ENCODE measurements at regions not wholly inside any gene's neighbourhood (a gene's known extent, or its start where the extent isn't known, plus 50 kb on each side); places are given as distances from the start of the nearest gene placed in this dataset.

DNA sequence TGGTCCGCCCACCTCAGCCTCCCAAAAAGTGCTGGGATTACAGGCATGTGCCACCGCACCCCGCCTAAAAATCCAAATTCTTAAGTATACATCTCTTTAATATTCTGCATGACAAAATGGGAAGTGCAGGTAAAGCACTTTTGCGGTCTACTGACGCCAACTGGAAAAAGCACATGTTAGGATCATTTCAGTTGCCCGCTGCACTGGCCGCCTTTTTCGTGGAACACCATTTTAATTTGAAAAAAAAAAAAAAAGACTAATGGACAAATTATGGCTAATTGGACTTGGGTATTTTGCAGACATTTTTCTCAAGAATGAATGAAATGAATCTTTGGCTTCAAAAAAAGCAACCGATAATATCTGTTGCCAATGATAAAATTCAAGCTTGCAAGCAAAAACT is 129.3 kb upstream of the GPC1 start:
- ATAC-seq (ENCODE audit: low read depth) (no peak), DNase-seq (no peak)
- POLR2A ChIA-PET (ENCODE audit: unreplicated experiment) = interaction anchor here (0.7 kb wide), 1 partner anchor 127 kb away, joined by 16 read pairs; no protein-coding TSS in a partner anchor

More for the DNA sequence above, 129.3 kb upstream of the GPC1 start:
- Histone ChIP-seq H4K20me1 (ENCODE audit: insufficient read depth, low read length) (no peaks in the 10 kb centered on the region), H2BK20ac (ENCODE audit: low read depth, low read length) (no peak overlapping the region), H4K5ac (ENCODE audit: low read depth, low read length) (no peak overlapping the region), H3K23ac (ENCODE audit: low read depth, low read length) (no peak overlapping the region), H2AK5ac (ENCODE audit: low read depth, low read length) (no peak overlapping the region), H3K79me1 (ENCODE audit: low read depth in 1 of 2, low read length in 2 of 2) (no peaks in the 10 kb centered on the region), H3K4me2 (ENCODE audit: low read depth, low read length) (no peak overlapping the region), H3K56ac (ENCODE audit: extremely low read depth, insufficient read depth, low read length) (no peak overlapping the region), H2AK9ac (replicated peaks; ENCODE audit: low read depth, low read length, poor library complexity) (no peak overlapping the region), H2BK120ac (ENCODE audit: low read depth, low read length) (no peak overlapping the region), H3K36me3 (ENCODE audit: control insufficient read depth, insufficient read depth, low read length) (no peaks in the 10 kb centered on the region), H3K9me3 (ENCODE audit: control insufficient read depth, insufficient read depth, low read length) (no peaks in the 10 kb centered on the region), H4K91ac (ENCODE audit: insufficient read depth, low read depth, low read length) (no peak overlapping the region), H3K4me3 (ENCODE audit: insufficient read depth, low read depth, low read length) (no peak overlapping the region), H2BK5ac (ENCODE audit: low read depth, low read length, poor library complexity, severe bottlenecking) (no peak overlapping the region), H2BK15ac (ENCODE audit: low read depth, low read length) (no peak overlapping the region), H3K4me1 (ENCODE audit: control insufficient read depth, insufficient read depth, low read length) (no peaks in the 10 kb centered on the region), H3K9ac (ENCODE audit: low read depth, low read length) (no peak overlapping the region), H3K18ac (ENCODE audit: low read depth, low read length) (no peak overlapping the region), H3K4ac (ENCODE audit: low read depth, low read length) (no peak overlapping the region), H3K27me3 (ENCODE audit: control insufficient read depth, insufficient read depth, low read length) (peaks cover 22% of the 10 kb centered on the region), H2AFZ (replicated peaks; ENCODE audit: low read length, poor library complexity) (no peak overlapping the region), H3K27ac (ENCODE audit: insufficient read depth, low read length) (no peak overlapping the region), H4K8ac (ENCODE audit: low read depth in 2 of 2, low read length in 2 of 2) (no peak overlapping the region), H3K14ac (replicated peaks; ENCODE audit: low read depth, low read length) (no peak overlapping the region), H3K9me1 (ENCODE audit: insufficient read depth, low read length) (peaks cover 6% of the 10 kb centered on the region)
- dilution Hi-C loops (cut with HindIII; ENCODE audit: low sequenced_read_pairs, unreplicated experiment) = no loop called here
- intact Hi-C loops (cut with micrococcal nuclease) = no loop called here
- CTCF ChIA-PET = no interaction called here
- TF ChIP-seq NFE2L2 (IDR thresholded peaks at IDR 0.05; ENCODE audit: low read depth, low read length) (no peak), RCOR1 (IDR thresholded peaks at IDR 0.05; ENCODE audit: insufficient replicate concordance, low read length) (no peak), RFX5 (IDR thresholded peaks at IDR 0.05; ENCODE audit: low read depth, low read length) (no peak), FOS (IDR thresholded peaks at IDR 0.05; ENCODE audit: low read depth, low read length) (no peak), BHLHE40 (IDR thresholded peaks at IDR 0.05; ENCODE audit: low read depth, low read length) (no peak), CHD1 (IDR thresholded peaks at IDR 0.05; ENCODE audit: low read depth, low read length) (no peak)
- WGBS, 2 experiments (ENCODE audit: extremely low coverage in 2 of 2, insufficient read length in 1 of 2) = no CpG with 5 or more reads among the region's 9 CpGs
- no TSS peak for BruUV-seq (replicated peaks)
- in situ Hi-C loops (cut with MboI; ENCODE audit: low sequenced_read_pairs) = no loop called here

Data from IMR-90 (cell line).